Osteocyte (in vitro differentiated cells): ENCODE measurements at regions not wholly inside any gene's neighbourhood (a gene's known extent, or its start where the extent isn't known, plus 50 kb on each side); places are given as distances from the start of the nearest gene placed in this dataset.
A peak's percentile ranks its signal among the peaks of the same experiment; 100 is the strongest.
"Not testable (repeated sequence)": the region's sequence is repeated elsewhere in the genome, so short reads cannot be mapped to it uniquely, and the experiment has no call there.

Experiments
- DNase-seq: peaks from one replicate; pipeline ENCODE4 v3.0.0; 2021; ENCODE audit warnings: mixed read lengths; ENCODE audit not compliant: unreplicated experiment; ENCODE audit errors: extremely low spot score
- H3K27ac Mint-ChIP-seq: one replicate; pipeline ENCODE4 v1.8.0; 2021; ENCODE audit warnings: mild to moderate bottlenecking, mixed read lengths; ENCODE audit not compliant: unreplicated experiment
- H3K27me3 Mint-ChIP-seq: one replicate; pipeline ENCODE4 v1.8.0; 2021; ENCODE audit warnings: mixed read lengths; ENCODE audit not compliant: unreplicated experiment
- H3K36me3 Mint-ChIP-seq: one replicate; pipeline ENCODE4 v1.8.0; 2021; ENCODE audit warnings: mixed read lengths; ENCODE audit not compliant: unreplicated experiment
- H3K4me1 Mint-ChIP-seq: one replicate; pipeline ENCODE4 v1.8.0; 2021; ENCODE audit warnings: mixed read lengths; ENCODE audit not compliant: unreplicated experiment
- H3K4me3 Mint-ChIP-seq: one replicate; pipeline ENCODE4 v1.8.0; 2021; ENCODE audit warnings: mild to moderate bottlenecking, moderate library complexity, mixed read lengths; ENCODE audit not compliant: unreplicated experiment
- H3K9me3 Mint-ChIP-seq: one replicate; pipeline ENCODE4 v1.8.0; 2021; ENCODE audit warnings: mixed read lengths; ENCODE audit not compliant: unreplicated experiment
- TF ChIP-seq, protein P1 (sequence below): fragments of 200-600 bp; sonication (generic); IDR thresholded peaks from 2 replicates; pipeline ENCODE4 v1.5.0; 2021; ENCODE audit warnings: antibody characterized with exemption, mild to moderate bottlenecking, moderate library complexity

GRCh38 chr12:116378002-116378401, 100.5 kb upstream of the MED13L start:
- H3K9me3 Mint-ChIP-seq, result no peaks in the 10 kb centered on the region
- H3K36me3 Mint-ChIP-seq, result no peaks in the 10 kb centered on the region
- TF ChIP-seq, protein P1, sequence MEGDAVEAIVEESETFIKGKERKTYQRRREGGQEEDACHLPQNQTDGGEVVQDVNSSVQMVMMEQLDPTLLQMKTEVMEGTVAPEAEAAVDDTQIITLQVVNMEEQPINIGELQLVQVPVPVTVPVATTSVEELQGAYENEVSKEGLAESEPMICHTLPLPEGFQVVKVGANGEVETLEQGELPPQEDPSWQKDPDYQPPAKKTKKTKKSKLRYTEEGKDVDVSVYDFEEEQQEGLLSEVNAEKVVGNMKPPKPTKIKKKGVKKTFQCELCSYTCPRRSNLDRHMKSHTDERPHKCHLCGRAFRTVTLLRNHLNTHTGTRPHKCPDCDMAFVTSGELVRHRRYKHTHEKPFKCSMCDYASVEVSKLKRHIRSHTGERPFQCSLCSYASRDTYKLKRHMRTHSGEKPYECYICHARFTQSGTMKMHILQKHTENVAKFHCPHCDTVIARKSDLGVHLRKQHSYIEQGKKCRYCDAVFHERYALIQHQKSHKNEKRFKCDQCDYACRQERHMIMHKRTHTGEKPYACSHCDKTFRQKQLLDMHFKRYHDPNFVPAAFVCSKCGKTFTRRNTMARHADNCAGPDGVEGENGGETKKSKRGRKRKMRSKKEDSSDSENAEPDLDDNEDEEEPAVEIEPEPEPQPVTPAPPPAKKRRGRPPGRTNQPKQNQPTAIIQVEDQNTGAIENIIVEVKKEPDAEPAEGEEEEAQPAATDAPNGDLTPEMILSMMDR, result no peak
- no peak overlapping the region for H3K27ac Mint-ChIP-seq
- no peak for DNase-seq
- no peaks in the 10 kb centered on the region for H3K27me3 Mint-ChIP-seq
- peaks cover 70% of the 10 kb centered on the region for H3K4me1 Mint-ChIP-seq
- no peak overlapping the region for H3K4me3 Mint-ChIP-seq

GRCh38 chr12:116380108-116380507, 102.6 kb upstream of the MED13L start:
- TF ChIP-seq, protein P1, result no peak
- Mint-ChIP-seq H3K27me3 (no peaks in the 10 kb centered on the region), H3K4me1 (peaks cover 79% of the 10 kb centered on the region), H3K27ac (peak overlapping the region; percentile 98), H3K9me3 (no peaks in the 10 kb centered on the region), H3K4me3 (no peak overlapping the region), H3K36me3 (no peaks in the 10 kb centered on the region)
- no peak for DNase-seq

DNA sequence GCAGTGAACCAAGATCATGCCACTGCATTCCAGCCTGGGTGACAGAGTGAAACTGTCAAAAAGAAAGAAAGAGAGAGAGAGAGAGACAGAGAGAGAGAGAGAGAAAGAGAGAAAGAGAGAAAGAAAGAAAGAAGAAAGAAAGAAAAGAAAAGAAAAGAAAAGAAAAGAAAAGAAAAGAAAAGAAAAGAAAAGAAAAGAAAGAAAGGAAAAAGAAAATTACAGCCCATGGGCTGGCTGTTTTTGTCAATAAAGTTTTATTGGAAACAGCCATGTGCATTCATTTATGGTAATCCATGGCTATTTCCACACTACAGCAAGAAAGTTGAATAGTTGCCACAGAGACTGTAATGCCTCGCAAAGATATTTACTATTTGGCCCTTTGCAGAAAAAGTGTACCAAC, 103.2 kb upstream of the MED13L start:
- Mint-ChIP-seq H3K27ac (peak overlapping the region; percentile 98), H3K4me3 (peak overlapping the region; percentile 64), H3K4me1 (peaks cover 86% of the 10 kb centered on the region)
- H3K36me3 Mint-ChIP-seq, DNase-seq, H3K9me3 Mint-ChIP-seq, H3K27me3 Mint-ChIP-seq: not testable (repeated sequence)

DNA sequence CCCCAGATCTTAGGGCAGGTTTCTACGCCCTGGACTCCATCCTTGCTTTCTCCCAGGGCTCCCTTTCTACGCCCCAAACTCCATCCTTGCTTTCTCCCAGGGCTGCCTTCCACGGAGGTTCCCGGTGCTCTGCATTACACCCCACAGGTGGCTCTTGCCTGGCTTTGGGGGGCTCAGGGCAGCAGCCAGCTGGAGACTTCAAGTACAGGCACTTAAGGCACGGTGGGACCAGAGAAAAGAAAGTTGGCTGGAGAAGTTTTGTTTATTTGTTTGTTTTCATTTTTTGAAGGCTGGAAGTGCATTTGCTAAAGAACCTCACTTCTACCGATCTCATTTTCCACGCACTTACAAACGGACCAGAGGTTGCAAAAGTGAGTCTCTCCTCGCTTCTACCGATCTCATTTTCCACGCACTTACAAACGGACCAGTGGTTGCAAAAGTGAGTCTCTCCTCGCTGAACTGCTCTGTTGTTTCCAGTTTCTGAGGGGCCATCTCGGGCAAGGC, 103.8 kb upstream of the MED13L start:
- Mint-ChIP-seq H3K4me3 (peak overlapping the region; percentile 64), H3K9me3 (no peaks in the 10 kb centered on the region), H3K27ac (peak overlapping the region; percentile 98), H3K4me1 (peaks cover 84% of the 10 kb centered on the region), H3K27me3 (no peaks in the 10 kb centered on the region), H3K36me3 (no peaks in the 10 kb centered on the region)
- TF ChIP-seq, protein P1, result no peak
- no peak for DNase-seq

- Mint-ChIP-seq H3K27me3 (no peaks in the 10 kb centered on the region), H3K9me3 (no peaks in the 10 kb centered on the region), H3K4me3 (peak overlapping the region; percentile 64), H3K36me3 (no peaks in the 10 kb centered on the region), H3K4me1 (peaks cover 76% of the 10 kb centered on the region), H3K27ac (peak overlapping the region; percentile 98)
- TF ChIP-seq, protein P1, result no peak
- no peak for DNase-seq
These were observed 104.5 kb upstream of the MED13L start for GRCh38 chr12:116381744-116382685.
